Femur (tissue), 1 donor: ENCODE measurements at regions not wholly inside any gene's neighbourhood (a gene's known extent, or its start where the extent isn't known, plus 50 kb on each side); places are given as distances from the start of the nearest gene placed in this dataset.
A peak's percentile ranks its signal among the peaks of the same experiment; 100 is the strongest.

Experiments
- DNase-seq: peaks from one replicate; pipeline ENCODE4 v3.0.0-alpha.2; 2017

DNA sequence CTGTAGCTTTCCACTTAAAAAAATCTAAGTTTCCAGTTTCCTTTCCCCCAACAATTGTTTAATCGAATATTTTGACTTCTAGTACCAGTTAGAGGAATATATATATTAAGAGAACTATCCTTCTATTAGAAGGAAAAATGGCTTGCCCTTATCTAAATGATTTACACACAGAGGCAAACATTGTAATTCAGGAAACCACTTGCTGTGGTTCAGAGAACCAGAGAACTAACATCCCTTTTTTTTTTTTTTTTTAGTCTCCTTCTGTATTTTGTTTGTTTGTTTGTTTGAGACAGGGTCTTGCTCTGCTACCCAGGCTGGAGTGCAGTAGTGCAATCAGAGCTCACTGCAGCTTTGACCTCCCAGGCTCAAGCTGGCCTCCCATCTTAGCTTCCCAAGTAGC, 746.6 kb downstream of the VRK1 start:
- no peak for DNase-seq

DNA sequence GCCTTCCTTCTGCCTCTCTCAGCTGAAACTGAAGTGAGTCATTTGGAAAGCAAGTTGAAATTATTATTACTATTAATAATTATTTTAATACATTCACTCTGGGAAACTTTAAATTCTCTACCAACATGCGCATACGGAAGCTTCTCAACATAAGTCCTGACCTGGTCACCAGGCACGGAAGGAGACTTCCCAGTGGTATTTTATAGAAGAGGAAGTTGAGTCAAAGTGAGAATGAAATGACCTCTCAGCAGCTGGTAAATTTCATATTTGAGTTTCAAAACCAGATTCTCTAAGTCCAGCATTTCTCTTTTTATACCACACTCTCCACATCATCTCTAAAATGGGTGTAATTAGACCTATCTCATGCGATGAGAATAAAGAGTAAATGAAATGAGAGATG, 747.4 kb downstream of the VRK1 start:
- no peak for DNase-seq

DNA sequence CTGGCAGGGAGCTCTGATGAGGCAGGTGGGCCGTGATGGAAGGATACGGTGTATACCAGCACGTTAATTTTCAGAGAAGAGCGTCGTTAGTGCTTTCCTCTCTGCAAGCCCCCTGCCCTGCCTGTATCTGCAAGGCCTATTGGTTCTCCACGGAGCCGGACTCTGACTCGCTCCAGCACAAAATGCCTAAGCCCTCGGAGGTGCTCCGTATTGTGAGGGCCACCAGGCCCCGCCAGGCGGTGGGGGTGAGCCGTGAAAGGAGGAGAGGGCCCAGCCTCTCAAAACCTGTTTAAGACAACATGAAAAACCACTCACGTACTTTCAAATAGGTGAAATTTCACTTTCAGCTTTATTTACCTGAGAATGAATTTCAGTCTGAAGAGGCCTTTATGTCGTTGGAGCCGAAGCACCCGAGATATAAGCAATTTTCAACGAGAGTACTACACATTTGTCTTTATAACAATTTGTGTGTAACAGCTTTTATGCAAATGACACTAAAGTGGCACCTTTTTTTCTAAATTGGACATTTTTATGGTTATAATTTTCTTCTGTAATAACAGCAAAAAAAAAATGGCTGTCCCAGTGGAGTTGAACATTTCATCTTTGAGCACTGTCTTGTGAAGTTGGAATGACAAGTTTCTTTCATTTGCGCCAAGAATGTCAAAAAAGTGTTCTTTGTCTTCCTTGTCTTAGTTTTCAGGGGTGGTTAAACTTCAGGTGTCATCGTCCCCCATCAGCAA, 749.5 kb downstream of the VRK1 start:
- DNase-seq: no peak

DNA sequence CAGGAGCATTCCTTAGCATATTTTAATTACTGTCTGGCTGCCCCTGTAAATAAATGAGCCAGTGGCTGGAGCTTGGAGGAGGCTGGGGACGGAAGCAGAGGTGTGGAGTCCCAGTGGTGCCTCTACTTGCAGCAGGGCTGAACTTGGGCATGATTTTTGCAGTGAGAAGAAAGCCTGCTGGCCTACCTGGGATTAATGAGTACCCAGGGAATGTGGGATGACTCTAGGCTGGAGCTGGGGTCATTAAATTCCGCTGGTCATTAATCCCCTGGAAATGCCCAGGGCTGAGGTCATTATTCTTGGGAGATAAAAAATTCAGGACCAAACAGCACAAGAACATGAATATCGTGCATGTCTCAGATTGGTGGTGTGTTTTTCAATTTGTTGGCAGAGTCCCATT, 753.3 kb downstream of the VRK1 start:
- no peak for DNase-seq

DNA sequence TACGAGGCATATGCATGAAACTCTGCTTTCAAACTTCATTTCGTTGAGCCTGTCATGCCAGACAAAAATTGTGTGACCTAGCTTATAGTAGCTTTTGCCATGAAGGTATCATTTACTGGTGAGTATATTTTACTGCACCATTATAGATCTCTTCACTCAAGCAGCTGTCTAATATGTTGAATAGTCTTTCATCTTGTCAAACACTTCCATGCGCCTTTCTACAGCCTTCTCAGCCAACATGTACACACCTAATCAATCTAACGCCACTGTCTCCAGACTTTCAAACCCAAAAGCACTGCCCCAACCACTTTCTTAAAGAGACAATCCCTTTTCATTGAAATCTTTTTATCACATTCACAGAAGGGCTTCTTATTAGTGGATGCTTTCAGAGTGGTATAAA, 757.4 kb downstream of the VRK1 start:
- no peak for DNase-seq

DNA sequence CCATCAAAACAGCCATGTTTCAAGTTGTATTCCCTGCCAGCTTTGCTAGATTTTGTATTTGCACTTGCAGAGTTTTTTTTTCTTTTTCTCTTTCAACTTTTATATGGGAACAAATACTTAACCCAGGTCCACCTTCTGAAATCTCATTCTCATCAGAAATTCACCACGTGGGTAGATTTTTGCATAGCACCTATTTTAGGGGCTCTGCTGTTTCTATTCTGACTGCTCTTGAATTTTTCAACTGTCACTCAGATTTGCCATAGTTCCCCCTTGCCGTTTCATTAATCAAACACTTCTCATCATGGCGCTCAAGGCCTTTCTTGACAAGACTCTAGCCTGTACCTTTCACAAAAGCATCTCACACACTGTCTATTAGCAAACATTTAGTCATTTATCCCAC, 767.2 kb downstream of the VRK1 start:
- no peak for DNase-seq

DNA sequence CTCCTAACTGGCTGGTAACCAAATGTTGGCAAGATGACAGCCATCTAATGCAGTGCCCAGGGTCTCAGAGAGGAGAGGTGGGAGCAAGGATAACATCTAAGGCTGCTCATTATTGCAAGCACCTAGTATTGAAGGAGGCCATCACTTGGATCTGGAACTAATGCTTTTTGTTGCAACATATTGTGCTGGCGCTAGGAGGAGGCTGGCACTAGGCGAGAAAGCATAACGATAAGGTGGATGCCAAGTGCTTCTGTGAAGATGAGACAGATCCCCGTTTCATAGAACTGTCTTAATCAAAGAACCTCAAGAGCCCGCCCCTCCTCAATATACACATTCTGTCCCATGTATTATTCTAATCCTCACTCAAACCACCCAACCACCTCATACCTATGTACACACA, 774.0 kb downstream of the VRK1 start:
- DNase-seq: no peak

DNA sequence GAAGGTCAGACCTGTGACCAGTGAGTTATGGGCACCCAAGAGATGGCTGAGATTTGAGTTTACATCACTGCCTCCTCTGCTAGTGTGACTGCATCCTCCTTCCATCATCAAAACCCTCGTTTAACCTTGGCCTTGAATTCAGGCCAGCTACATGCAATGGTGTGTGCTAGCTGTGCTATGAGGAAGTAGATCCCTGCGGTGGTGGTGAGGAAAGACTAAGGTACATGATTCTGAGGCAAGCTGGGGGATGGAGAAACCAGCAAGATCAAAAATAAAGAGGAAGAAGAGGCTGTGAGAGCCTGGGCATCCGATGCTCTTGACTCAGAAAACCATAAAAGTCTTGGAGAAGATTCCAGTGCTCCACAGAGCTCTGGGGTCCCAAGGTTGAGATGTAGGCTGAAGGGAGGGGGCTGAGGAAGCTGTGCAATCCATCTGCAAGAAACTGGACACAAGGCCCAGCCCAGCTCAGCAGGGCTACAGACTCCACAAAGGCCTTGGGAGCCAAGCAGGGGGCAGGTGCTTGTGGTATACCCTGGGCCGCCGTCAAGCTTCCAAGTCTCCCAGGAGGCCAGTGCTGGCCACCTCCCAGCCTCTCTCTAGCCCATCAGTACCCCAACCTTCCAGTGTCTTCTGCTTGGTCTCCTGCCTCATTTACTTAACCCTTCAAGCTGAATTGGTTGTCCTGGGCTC, 774.8 kb downstream of the VRK1 start:
- DNase-seq: peak; percentile 19

DNA sequence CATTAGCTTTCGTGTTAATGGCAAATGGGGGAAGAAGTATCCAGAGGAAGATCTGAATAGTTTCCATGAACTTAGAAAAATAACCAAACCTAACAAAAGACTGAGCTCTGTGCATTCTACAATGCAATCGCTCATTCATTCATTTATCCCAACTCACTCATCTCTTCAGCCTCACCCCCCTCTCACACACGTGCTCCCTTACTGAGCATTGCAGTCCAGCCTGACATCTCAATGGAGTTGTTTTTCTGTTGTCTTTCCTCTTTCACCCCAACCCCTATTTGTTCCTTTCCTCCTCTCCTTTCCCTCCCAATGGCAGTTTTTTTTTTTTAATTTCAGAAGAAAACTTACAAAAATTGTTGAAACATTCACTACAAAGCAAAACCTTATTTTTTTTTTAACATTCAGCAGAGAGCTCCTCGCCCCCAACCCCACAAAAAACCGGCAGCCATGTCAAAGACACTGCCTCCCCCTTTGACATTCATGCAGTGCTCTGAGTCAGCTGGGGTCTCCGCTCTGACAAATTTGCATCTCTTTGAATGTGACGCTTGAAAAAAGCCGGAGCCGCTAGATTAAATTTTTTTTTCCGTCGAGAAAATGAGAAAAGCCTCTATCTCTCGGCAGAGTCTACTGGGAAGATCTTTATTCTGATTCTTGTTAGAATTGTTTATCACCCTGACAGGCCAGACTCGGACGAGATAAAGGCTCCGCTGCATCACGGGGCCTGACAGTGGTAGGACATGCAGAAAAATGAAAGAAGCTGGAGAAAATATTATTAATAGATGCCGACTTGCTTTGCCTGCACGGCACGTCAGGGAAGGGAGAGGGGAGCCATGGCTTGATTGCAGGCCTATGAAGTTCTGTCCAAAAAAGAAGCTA, 775.6 kb downstream of the VRK1 start:
- DNase-seq: no peak

DNA sequence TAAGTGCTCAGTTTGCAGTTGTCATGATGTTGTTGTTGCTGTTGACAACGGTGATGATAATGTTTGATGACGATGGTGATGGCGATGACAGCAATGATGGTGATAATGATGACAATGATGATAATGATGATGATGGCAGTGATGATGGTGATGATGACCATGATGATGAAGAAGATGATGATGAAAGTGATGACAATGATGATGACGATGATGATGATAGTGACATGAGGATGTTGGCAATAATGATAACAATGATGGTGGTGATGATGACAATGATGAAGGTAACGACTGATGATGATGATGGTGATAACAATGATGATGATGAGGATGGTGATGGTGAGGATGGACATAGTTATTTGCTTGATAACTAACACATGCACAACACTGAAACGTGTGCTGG, 778.5 kb downstream of the VRK1 start:
- no peak for DNase-seq

DNA sequence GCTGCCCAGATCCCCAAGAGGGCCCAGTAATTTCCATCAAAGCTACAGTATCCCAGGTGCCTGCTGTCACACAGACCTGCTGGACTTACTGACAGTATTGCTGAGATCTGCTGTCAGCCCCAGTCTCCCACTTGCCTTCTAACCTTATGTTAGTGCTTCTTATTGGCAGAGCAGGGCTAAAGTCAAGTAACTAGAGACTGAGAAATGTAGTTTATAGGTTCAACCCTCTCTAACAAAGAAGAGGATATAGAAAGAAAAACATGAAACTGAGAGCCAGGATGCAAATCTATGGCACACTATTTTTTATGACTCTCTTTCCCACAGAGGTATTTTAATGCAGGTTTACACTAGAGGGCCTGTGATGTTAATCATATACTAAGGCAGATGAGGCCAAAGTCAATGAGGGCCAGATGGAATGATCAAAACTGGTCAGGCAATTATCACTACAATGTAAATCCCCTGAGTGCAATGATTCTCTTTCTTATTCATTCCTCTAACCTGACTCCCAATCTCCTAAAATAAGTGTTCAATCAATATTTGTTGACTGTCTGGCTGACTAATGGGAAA, 781.9 kb downstream of the VRK1 start:
- DNase-seq: no peak

DNA sequence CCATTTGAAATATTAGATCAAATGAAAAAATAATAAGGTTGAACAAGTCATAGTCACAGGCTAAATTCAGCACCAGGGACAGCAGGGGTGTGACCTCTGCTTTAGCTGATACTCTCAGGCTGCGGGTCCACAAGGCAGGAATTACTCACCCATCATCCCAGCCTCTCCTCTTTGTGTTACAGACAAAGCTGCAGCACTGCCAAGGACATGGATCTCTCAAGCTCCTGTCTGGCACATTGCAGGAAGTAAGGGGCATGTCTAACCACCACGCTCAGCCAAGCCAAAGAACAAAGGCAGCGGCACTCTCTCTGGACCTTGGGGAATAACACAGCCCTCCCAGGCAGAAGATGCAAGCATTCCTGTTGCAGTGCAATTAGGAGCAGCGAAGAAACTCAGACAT, 783.8 kb downstream of the VRK1 start:
- DNase-seq: no peak

DNA sequence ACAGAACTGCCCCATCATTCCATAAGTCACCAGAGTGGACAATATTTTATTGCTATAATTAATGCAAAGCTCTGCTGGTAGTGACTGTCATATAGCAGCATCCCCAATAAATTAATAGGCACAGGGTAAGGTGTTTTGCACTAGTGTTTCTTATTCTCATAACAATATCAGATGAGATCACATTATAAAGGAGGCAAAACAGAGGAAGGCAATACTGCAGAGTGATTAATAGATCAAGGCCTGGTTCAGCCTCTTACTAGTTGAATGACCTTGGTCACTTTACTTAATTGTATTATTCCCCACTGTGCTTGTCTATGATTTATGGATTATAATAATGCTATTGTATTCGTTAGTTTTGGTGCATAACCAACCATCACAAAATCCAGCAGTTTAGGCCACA, 784.8 kb downstream of the VRK1 start:
- no peak for DNase-seq

DNA sequence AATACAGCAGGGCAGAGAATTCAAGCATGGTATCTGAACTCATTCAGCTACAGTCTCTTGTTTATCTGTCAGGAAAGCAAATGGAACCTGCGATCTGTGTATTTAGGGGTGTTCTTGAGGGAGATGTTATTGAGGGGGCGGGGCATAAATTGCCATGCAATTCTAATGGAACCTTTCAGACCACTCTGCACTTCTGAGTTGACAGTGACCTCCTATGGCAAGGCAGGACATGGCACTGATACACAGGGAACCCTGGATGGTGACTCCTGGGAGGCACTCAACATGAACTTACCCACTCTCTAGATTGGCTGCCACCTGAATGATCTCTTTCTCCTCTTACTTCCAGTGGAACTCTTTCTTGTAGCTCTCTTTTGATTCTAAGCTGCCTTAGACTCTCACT, 787.3 kb downstream of the VRK1 start:
- no peak for DNase-seq

DNA sequence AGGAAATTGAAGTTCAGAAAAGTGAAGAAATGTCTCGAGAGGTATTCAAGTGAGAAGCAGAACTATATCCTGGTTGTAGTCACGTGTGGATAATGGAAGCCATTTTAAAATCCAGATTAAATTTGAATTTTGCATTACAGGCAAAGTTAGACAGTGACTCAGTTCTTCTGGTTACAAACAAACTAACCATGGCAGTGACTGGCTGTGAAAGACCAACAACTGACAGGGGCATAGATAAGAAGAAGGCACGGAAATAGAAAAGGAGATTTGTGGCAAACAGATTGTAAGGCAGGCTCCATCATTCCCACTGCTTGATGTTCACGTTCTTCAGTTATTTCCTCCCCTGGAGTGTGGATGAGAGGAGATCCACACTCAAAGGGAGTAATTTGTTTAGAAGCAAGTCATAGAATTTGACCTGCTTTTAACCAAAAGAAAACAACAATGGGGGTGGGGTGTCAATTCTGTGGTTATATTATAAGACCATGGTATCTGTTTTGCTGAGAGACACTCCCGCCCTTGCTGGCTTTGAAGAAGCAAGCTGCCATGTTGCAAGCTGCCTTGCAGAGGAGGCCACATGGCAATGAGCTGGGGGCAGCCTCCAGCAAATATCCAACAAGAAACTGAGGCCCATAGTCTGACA, 795.3 kb downstream of the VRK1 start:
- no peak for DNase-seq

DNA sequence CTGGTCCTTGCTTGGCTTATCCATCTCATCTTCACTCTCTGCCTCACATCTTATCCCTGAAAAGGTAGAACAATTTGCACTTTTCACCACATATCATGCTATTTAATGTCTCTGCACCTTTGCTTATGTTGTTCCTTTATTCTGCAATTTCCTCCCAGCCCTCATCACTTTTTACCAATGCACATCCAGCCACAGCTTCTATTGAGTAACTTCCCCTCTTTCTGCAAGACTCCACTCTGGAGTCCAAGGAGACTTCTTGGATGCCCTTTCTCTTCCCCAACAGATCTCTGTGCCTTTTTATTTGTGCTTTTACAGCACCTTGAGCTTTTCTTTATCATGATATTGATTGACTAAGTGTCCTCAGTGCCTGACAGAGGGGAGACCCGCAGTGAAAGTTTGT, 797.1 kb downstream of the VRK1 start:
- no peak for DNase-seq

DNA sequence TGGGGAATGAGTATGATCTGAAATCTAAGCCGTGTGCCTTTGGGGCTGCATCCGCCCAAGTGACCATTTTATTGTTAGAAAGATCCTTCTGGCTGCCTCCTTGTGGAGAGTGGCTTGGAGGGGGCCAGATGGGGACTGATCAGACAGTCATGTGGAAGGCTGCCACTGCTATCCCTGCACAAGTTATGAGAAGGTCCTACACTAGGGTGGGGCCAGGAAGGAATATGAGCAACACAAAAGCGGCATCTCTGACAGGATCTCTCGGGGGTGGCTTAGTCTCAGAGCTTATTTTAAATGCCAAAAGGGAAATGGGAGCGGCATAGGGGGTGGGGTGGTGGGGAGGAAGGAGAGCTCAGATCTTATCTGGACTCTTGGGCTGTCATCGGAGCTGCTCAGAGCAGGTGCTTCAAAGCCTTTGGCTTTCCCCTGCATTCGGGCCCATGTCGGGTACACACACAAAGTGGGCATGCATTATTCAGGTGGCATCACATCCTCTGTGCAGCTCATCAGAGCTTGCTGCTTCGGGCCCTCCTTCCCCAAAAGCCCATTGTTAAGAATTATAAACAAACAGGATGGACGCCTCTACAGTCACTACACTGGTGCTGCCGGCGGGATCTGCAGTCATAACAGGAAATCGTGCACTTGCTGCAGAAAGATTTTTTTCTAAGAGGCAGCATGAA, 805.4 kb downstream of the VRK1 start:
- DNase-seq: no peak

DNA sequence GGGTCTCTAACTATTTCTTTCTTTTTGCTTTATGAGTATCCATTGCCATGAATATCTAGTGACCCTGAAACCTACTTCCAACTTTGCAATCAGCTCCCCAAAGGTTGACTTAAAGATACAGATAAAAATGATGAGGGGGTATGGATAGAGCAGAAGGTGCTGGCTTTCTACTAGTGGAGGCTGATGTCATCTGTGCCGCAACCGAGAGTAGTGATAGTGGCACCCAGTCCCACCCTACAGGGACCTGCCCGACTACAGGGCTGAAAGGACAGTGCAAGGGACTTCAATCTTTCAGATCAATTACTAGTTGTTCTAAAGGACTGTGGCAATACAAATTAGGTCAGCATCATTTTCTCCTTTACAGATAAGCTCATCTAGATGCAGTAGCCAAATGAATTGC, 806.0 kb downstream of the VRK1 start:
- no peak for DNase-seq

DNA sequence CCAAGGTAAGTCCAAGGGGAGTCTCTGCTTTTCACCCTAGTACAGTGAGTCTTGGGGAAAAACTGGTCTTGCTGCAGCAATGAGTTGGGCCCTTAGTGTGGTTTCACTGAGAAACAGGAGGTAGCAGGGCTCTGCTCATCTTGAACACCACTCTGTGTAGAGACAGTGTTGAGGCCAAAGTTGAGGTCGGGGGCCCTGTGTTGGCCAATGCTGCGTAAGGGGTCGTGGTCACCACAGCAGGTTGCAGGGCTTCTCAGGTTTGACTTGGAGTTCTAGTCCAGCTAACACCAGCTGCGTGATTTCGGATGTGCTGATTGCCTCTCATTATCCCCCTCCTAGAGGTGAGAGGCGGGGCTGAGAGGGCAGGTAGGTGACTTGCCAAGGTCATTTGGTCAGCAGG, 807.5 kb downstream of the VRK1 start:
- no peak for DNase-seq

DNA sequence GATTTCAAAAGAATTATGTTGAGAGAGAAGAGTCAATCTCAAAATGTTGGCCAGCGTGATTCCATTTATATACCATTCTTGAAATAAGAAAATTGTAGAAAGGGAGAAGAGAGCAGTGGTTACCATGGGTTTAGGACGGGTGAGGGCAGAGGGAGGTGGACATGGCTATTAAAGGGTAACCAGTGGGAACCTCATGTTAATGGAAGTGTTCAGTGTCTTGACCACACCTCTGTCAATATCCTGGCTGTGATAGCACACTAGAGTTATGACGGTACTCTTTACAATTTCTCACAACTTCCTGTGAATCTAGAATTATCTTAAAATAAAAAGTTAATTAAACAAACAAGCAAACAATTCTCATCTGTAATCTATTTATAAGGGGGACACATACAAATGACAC, 821.2 kb downstream of the VRK1 start:
- no peak for DNase-seq

DNA sequence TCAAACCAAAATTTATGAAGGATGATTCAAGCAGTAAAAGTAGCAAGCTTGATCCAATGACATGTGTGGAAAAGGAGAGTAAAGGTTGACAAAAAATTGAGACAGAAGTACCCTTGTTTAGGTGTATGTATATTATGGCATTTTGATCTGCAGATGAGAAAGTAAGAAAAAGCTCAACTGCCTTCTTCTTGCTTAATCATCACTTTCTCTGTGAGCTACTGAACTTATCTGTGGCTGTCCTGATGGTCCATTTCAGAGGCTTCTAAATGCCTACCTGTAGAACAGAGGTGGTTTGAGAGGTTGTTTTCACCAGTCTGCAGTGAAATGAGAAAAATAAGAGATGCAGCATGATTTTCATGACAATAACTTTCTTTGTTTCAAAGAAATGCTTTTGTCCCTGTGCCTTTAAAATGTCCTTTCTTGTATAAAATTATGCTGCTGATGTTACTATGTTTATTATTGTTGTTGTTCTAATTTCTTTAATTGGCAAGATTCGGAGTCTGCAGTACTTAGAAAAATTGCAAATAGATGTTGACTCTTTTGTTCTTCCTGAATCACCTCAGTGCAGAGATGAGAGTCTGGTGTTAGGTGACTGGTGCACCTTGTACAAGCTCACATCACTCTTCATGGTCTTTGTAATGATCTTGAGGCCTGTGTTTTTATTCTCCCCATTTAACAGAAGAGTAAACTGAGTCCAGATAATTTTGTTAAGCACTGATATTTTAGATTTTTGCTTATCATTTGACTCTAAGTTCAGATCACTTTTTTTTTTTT, 821.9 kb downstream of the VRK1 start:
- DNase-seq: no peak

DNA sequence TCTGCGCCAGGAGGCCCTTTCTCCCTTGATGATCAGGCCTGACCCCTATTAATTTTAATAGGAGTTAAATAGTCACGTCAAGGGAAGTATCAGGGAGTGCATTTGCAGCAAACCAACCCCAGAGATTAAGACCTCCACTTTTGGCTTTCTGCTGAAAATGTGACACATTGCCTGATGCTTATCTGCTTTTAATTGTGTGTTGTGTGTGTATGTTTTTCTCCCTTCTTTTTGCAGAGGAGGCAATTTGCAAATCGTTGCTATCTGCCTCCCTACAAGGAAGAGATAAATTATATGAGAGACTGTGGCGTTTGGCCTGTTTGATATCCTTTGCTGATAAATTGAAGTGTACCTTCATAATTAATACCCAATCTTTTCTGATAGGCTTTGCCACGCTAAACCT, 822.9 kb downstream of the VRK1 start:
- DNase-seq: no peak
